EH (cell line): ENCODE measurements at regions not wholly inside any gene's neighbourhood (a gene's known extent, or its start where the extent isn't known, plus 50 kb on each side); places are given as distances from the start of the nearest gene placed in this dataset.

ENCODE experiments used
- DNase-seq: peaks from one replicate; pipeline ENCODE4 v3.0.0-alpha.2; 2015; ENCODE audit warnings: low read depth

DNA sequence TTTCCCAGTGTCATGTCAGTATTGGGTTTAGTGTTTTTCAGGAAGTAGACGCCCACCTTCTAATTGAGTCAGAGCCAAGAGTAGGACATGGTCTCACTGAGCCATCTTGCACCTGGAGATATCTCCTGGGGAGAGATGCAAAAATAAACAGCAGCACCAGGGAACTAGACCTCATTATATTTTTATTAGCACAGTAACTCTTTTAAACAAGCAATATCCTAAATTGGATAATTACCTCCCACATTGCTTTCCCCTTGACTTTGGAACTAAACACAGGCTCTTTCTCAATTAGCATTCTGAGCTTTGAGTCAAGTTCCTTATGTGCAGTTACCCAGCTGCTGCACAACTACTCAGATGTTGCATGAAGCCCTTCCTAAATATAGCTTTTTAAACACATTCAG is 175.4 kb downstream of the IBTK start:
- DNase-seq, result peak; percentile 77

DNA sequence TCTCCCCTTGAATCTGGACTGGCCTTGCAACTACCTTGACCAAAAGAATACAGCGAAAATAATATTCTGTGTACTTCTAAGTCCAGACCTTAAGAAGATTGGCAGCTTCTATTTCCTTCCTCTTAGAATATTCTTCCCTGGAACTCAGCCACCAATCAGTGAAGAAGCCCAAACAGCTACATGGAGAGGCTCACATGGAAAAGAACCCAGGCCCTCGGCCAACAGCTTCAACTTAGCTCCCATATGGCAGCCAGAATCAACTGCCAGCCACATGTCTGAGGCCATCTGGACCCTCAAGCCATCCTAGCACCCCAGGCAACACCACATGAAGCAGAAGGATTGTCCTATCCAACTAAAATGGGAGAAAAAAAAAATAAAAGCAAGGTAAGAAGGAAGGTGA is 178.8 kb downstream of the IBTK start:
- no peak for DNase-seq

DNA sequence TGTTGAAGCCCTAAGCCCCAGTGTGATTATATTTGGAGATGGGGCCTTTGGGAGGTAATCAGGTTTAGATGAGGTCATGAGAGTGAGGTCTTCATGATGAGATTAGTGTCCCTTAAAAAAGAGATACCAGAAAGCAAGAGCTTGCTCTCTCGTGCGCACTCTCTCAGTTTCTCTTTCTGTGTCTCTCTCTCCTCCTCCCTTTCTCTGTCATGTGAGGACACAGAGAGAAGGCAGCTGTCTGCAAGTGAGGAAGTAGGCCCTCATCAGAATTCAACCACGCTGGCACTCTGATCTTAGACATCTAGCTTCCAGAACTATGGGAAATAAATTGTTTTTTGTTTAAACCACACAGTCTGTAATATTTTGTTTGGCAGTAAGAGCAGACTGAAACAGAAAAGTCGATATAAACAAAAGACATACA is 180.5 kb downstream of the IBTK start:
- DNase-seq, result no peak

DNA sequence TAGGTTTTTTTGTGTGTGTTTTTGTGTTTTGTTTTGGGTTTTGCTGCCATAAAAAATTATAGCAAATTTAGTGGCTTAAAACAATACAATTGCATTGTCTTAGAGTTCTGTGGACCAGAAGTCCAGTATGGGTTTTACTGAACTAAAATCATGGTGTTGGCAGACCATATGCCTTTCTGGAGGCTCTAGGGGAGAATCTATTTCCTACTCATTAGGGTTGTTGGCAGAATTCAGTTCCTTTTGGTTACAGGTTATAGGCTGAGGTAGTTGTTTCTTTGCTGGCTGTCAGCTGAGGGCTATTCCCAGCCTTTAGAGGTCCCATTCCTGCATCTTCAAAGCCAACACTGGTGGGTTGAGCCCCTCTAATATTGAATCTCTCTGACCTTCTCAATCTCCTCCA is 181.3 kb downstream of the IBTK start:
- no peak for DNase-seq

DNA sequence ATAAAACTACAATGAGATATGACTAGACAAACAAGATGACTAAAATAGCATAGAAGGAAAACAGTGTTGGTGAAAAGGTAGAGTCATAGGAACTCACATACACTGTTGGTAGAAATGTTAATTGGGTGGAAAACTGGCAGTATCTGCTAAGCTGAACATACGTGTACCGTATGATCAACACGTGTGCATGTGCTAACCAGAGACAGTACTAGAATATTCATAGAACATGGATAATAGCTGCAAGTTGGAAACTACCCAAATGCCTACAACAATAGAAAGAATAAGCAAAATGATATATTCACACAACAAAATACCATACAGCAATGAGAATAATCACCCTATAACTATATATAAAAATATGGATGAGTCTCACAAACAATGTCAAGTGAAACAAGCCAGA is 184.0 kb downstream of the IBTK start:
- DNase-seq, result no peak

DNA sequence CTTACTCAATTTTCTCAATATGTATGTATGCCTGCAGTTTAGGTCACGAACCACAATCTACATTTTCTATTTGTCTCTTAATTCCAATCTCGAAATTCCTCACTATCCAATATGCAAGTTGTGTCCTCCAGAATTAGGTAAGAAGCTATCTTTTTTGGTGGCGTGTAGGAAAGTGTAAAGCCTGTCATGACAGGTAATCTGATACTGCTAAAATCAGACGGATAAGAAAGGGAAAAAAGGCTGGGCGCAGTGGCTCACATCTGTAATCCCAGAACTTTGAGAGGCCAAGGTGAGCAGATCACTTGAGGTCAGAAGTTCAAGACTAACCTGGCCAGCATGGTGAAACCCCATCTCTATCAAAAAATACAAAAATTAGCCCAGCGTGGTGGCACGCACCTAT is 185.3 kb downstream of the IBTK start:
- no peak for DNase-seq

DNA sequence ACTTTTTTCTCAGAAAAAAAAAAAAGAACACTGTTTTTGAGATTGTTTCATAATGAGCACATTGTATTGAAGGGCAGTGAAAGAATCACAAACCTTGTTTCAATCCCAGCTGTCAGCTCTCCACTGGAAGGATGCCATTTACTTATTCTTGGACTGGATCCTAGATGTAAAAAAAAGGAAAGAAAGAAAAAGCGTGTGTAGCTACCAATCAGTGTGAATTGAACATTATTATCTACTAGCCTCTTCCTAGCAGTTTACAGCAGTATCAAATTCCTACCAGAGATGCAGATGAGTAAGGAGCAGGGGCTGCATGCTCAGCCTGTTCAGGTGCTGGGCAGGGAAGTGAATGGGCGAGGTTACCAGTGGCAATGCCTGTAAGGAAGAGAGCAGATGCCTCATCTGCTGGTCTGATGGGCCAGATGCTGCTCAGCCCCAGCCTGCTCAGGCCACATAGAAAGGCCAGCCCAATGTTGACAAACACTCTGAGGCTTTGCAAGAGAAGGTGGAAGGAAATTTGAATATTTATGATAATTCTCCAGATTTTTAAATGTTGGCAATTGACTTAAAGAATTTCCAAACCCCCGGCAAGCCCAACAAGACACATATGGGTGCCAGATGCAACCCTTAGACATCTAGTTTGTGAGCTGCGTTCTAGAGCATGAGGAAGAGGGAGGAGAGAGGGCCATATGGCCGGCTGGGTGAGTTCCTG is 189.5 kb downstream of the IBTK start:
- DNase-seq, result peak; percentile 70

DNA sequence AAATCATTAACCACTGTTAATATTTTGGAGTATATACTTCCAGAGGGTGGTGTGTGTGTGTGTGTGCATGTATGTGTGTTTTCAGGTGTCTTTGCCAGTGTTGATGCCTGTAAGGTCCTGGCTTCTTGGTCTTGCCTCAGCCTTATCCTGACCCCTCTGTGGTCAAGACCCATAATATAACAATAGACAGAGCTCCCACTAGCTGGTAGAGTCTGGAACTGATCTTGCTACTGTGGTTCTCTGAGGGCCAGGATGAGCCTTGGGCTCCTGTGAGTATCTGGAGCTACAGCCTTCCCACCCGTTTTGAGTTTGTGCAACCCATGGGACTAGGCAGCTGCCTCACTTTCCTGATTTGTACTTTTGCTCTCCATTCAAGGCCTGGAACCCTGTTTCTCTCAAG is 191.0 kb downstream of the IBTK start:
- DNase-seq, result no peak

DNA sequence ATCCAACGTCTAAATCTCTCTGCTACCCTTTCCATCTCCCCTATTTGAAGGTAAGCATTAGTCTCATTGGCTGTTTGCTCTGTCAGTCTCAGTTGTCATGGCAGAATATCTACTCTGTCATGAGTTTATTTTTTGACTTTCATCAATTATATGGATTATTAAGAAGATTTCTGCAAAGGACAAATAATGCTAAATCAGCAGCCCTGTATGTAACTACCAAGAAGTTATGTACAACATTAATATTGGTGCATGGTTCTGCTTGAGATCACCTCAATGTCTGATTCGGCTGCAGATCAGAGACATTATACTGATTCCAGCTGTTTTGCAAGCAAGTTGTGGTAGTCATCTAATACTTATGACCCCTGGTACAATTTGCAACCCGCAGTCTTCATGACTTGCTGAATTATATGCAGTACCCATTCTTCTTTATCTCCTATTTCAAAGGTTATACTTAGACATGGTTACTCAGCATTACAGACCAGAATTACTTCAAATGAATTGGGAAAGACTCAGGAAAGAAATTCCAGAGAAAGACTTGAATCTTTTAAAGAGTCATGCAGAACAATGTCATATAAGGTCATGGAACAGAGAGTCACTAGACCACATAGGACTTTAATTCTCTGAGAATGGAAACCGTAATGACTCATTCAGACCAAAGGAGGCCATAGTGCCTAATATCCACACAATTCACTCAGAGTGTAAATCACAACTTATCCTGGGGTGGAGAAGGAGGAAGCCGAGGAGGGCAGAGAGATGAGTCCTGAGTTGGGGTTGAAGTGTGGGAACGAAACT is 201.4 kb downstream of the IBTK start:
- peak; percentile 98 for DNase-seq

DNA sequence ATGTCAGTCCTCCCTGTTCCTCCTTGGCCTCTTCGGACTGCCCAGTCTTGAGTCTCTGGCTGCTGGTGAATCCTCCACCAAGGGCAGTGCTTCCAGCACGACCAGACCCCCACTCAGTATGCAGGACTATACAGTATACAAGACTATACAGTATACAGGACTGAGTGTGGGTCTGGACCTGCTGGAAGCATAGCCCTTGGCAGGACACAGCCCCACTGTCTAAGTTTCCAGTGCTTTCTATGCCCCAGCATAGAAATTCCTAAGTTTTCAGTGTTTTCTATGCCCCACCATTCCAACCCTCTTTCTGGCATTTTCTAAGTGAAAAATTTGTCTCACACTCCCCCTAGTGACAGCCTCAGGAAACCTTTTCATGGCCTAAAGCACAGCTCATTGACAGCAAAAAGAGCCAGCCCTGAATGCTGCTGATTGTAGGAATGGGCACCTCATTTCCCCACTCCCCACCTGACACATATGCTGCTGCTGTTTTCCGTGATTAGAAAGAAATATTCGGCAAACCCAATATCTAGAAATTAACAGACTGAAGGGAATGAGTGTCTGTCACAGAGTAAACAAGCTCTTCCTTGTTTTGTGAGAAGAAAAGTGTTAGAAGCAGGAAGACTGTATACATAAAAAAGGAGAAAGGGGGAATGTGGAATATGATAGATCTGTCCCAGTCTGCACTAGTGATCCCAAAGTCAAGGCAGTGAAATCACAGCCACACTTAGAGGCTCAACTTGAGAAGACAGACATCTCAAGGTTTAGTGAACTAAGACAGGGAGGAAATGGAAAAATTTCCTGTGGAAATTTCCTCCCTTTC is 206.9 kb downstream of the IBTK start:
- DNase-seq, result peak; percentile 78

DNA sequence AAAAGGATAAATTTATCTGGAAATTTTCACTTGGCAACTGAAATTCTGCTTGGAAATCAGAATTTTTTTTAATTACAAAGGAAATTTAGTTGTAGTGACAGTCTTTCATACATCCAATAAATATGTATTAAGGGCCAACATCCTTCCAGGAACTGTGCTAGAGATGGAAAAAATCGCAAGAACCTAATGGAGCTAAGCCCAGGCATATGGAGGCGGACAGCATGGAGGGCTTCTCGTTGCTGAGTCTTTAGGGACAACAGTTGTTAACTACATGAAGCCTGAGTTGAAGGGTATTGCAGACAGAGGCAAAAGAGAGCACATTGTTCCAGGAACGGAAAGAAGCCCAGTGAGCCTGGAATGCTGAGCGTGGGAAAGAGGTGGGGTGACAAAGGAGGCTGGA is 208.9 kb downstream of the IBTK start:
- no peak for DNase-seq

DNA sequence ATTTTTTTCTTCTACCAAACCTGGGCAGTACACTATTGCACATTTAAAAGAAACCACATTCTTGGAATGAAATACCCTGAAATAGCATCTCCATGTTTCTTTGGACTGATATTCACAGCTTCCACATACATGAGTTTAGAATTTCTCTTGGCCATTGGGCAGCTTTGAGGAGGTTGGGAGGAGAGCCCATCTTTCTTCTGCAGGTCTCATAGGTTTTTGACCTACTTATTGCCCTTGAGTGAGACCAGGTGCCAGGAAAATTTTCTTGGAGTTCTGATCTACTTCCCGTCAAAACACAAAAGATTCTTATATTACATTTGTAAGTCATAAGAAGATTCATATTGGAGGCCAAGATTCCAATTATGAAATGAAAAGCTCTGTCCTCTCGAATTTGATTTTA is 212.0 kb downstream of the IBTK start:
- DNase-seq, result no peak

DNA sequence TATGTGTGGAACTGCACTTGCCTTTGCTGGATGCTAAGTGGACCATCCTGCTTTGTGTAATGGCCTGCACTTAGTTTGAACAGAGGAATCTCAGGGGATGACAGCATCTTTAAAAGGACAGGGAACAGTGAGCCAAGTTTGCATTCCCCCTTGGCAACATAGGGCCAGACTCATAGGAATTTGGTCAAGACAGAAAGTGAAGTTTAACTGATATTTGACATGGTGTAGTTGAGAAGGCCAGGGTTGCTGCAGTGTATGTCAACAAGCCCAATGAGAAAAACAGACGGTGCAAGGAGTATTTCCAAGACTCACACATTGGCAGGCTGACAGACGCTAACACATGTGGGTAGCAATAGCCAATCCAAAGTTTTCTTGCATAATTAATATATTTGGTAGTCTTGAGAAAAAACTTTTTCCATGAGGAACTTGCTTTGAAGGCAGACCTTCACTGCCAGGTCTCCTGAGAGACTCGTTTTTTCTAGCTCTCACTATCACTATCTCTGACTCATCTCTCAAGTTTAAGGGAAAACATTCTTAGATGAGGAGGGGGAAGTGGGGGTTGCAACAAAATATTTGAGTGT is 213.8 kb downstream of the IBTK start:
- DNase-seq, result peak; percentile 58

DNA sequence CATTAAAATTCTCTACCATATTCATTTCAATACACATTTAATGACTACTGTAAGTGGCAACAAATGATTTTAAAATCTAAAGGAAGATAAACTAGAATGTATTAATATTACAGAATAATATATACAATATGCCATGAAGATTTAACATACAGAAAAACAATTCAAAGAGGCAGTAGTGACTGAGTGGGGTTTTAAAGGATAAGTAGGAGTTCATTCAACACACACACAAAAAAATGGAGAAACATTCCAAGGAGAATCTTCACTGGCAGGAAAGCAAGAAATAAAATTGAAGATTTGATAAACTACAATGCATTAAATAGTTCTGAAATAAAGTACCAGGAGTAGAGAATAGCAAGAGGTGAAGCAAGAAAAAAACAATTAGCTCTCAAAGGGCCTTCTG is 215.1 kb downstream of the IBTK start:
- no peak for DNase-seq

DNA sequence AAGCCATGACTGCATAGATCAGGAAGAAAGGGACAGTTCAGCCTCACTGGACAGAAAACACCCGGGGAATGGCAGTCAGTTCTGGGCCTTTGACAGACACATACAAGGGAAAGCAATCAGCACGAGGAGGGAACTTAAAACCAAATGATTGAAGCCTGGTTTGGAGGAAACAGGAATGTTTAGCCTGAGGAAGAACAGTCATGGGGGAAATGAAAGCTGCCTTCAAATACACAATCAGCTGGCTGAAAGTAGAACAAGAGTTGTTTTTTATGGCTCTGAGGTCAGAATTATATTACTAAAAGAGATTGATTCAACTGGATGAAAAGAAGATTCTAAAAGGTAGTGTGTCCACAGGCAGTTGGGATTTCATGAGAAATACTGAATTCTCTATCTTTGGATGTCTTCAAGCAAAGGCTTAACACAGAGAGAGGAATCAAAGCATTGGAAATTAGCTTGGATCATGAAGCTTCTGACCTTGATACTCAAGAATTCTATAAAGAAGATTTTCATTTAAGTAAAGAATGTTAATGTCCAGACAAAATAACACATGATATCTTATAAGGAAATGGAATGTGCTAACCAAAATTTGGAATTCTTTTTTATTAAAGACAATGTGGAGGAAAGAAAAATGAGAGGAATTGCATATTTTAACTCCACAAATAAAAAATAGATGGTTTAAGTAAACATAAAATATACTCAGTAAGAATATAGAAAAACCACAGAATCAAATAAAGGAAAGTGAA is 216.6 kb downstream of the IBTK start:
- DNase-seq, result peak; percentile 72

DNA sequence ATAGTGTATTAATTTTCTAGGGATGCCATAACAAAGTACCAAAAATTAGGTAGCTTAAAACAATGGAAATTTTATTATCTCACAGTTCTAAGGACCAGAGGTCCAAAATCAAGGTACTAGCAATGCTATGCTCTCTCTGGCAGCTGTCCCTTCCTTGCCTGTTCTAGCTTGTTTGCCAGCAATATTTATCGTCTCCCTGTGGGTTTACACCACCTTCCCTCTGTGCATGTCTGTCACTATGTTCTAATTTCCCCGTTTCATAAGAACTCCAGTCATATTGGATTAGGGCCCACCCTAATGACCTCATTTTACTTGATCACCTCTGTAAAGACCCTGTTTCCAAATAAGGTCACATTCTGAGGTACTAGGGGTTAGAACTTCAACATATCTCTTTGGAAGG is 217.2 kb downstream of the IBTK start:
- DNase-seq, result no peak

DNA sequence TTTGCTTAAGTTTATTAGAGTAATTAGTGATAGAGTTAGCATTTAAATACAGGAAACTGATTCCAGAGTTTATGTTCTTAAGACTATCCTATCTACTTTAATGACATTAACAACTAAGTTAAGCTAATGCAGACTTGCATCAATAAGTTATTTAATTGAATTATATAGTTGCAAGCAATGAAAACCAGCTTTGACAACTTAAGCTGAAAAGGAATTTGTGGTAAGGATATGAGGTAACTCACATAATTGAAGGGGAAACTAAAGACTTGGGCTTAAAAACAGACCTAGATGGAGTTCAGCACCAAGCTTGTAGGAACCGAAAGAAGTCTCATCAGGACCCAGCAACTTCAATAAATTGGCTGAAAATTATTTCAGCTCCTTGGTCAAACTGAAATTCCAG is 222.3 kb downstream of the IBTK start:
- DNase-seq, result peak; percentile 43

DNA sequence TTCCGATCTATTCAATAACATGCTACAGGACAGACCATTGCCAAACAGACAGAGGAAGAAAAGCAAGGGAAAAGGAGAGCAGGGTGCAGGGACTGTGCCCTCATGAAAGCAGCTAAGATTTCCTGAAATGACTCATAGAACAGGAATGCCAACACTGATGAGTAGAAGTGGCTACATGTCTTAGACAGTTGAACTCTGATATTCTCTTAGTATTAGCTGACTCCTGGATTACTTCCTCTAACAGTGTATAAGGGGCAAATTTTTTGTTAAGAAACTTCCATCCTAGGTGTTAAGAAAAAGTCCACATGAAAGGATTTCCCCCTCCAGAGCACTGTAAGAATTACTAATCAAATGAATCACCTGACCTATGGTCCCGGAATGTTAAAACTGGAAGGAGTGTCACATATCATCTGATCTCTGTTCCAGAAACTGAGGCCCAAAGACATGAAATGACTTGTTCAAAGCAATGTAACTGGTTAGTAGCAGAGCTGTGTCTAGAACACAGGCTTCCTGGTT is 224.9 kb downstream of the IBTK start:
- DNase-seq, result peak; percentile 89

DNA sequence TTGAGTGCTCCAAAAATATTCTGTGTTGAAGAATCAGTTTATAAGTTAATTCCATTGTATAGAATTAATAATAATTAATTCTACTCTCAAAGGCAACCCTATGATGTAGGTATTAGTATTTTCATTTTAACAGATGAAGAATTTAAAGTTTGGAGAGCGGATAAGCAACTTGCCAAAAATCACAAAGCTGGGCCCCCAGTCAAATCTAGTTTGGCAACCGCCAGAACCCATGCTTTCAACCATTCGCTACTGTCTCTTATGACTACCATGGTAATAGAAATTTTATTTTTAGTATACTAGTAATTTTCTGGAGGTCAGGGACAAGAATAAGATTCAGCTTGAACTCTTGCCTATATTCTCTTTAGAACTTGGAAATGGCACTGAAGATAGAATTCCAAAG is 229.8 kb downstream of the IBTK start:
- no peak for DNase-seq

DNA sequence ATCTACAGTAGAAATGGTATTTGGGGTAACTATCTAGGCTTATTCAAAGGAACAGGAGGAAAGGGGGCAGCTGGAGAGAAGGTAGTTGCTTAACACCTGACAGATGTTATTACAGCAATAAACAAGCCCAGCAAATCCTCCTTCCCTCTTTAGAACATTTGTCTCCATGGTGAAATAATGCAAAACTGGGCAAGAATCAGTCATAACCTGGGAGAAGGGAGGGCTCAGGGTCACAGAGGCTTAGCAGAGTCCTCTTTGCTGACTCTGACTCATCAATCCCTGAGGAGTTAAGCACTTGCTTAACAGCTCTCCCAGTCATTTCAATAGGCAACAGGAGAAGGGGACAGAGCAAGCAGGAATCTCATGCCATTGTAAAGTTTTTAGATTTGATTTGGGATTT is 230.3 kb downstream of the IBTK start:
- DNase-seq, result peak; percentile 87

DNA sequence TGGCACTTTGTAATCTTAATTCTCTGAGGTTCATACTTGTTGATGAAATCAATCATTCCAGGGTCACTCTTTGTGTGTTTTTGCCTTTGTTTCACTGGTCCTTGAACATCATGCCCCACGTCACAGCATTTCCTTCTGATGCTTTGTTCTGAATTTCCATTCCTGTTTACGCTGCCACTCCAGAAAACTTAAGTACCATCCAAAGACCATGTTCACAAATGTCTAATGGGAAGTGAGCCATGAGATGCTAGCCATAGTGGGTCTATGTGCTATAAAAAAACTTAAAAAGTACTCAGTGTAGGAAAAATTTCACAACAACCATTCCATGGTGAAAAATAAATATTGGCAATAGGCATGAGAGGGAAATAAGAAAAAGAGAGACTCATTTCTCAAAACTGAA is 232.0 kb downstream of the IBTK start:
- no peak for DNase-seq

DNA sequence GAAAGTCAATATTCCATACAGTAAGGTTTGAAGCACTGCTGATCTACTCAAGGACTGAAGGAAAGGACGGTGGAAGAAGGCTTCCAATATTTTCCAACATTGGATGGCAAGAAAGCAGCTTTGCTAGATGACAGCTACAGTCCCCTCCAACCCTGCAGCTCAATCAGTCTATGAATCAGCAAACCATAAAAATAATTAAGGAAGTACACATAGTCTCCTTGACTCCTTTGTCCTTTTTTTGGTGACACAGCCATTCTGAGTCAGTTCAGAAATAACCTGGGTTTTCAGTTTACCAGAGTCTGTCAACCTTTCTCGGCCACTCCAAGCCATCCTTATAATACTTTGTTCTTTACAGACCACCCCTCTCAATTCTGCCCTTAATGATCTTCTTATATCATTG is 232.5 kb downstream of the IBTK start:
- peak; percentile 70 for DNase-seq
